Mucosa of descending colon (tissue), 3 donors: ENCODE measurements at regions not wholly inside any gene's neighbourhood (a gene's known extent, or its start where the extent isn't known, plus 50 kb on each side); places are given as distances from the start of the nearest gene placed in this dataset.

Experiments used
- ATAC-seq: fragments of 200-7000 bp; cut with Tn5 transposase; one replicate; pipeline ENCODE4 v1.9.1; 2020; ENCODE audit warnings: mild to moderate bottlenecking, moderate library complexity
- DNase-seq, 3 donors: peaks; one replicate each; pipeline ENCODE4 v3.0.0-alpha.2; 2020
- H3K36me3 ChIP-seq: fragments of 200-600 bp; one replicate; pipeline ENCODE4 v1.8.0; 2021; ENCODE audit warnings: low read depth, mild to moderate bottlenecking
- H3K4me1 ChIP-seq: fragments of 200-600 bp; one replicate; pipeline ENCODE4 v1.8.0; 2021; ENCODE audit warnings: low read depth, mild to moderate bottlenecking
- H3K4me3 ChIP-seq: fragments of 200-600 bp; one replicate; pipeline ENCODE4 v1.8.0; 2021; ENCODE audit warnings: mild to moderate bottlenecking
- H3K9me3 ChIP-seq: fragments of 200-600 bp; one replicate; pipeline ENCODE4 v1.8.0; 2021; ENCODE audit warnings: mild to moderate bottlenecking
- CTCF ChIP-seq: fragments of 200-600 bp; IDR thresholded peaks from one replicate; pipeline ENCODE4 v1.8.0; 2022; ENCODE audit warnings: antibody characterized with exemption, mild to moderate bottlenecking
- intact Hi-C, 2 donors: fragments of 100-400 bp; cut with DNase I in 1 of 2; cut with micrococcal nuclease in 1 of 2; formaldehyde crosslinking; loops; one replicate each; pipeline versions ENCODE4 v1.11.0 to v1.11.1; 2022; cut with DNase I, micrococcal nuclease
- donor health status: DM: no; HTN: no; CAD: no; lungs with moderate emphysema.
- donor health status: DM: no; HTN: no; CAD: no.
- donor health status: DM: no; HTN: yes; CAD: no.

GRCh38 chr7:94333810-94334209, 60.9 kb upstream of the COL1A2 start:
- TF ChIP-seq CTCF = no peak
- ATAC-seq (no peak), DNase-seq (no peak)
- no peak overlapping the region for H3K4me3 ChIP-seq
- H3K9me3 ChIP-seq = no peaks in the 10 kb centered on the region
- intact Hi-C loops = loop anchor here in 1 of 2 donors (10.0 kb wide), 1 partner anchor 521 kb away; no protein-coding TSS in a partner anchor
- H3K36me3 ChIP-seq = no peaks in the 10 kb centered on the region
- no peaks in the 10 kb centered on the region for H3K4me1 ChIP-seq

- Histone ChIP-seq H3K9me3 (no peaks in the 10 kb centered on the region), H3K4me1 (no peaks in the 10 kb centered on the region), H3K4me3 (no peak overlapping the region), H3K36me3 (no peaks in the 10 kb centered on the region)
- DNase-seq (no peak), ATAC-seq (no peak)
- no peak for TF ChIP-seq CTCF
- intact Hi-C loops = loop anchor here in 1 of 2 donors (10.0 kb wide), 1 partner anchor 519 kb away; no protein-coding TSS in a partner anchor
Observed at GRCh38 chr7:94335586-94335985, 59.1 kb upstream of the COL1A2 start.

- intact Hi-C loops = loop anchor here in 1 of 2 donors (10.0 kb wide), 1 partner anchor 519 kb away; no protein-coding TSS in a partner anchor
- Histone ChIP-seq H3K36me3 (no peaks in the 10 kb centered on the region), H3K4me1 (no peaks in the 10 kb centered on the region), H3K4me3 (no peak overlapping the region), H3K9me3 (no peaks in the 10 kb centered on the region)
- no peak for DNase-seq
- no peak for TF ChIP-seq CTCF
- ATAC-seq = no peak
Observed at GRCh38 chr7:94336009-94336408, 58.7 kb upstream of the COL1A2 start.

GRCh38 chr7:94338921-94339371, 55.7 kb upstream of the COL1A2 start:
- Histone ChIP-seq H3K9me3 (no peaks in the 10 kb centered on the region), H3K4me1 (no peaks in the 10 kb centered on the region), H3K4me3 (no peak overlapping the region), H3K36me3 (no peaks in the 10 kb centered on the region)
- DNase-seq = no peak
- intact Hi-C loops = loop anchor here in 1 of 2 donors (10.0 kb wide), 1 partner anchor 516 kb away; no protein-coding TSS in a partner anchor
- no peak for ATAC-seq
- TF ChIP-seq CTCF = no peak

- Histone ChIP-seq H3K4me1 (no peaks in the 10 kb centered on the region), H3K4me3 (no peak overlapping the region), H3K36me3 (no peaks in the 10 kb centered on the region), H3K9me3 (no peaks in the 10 kb centered on the region)
- intact Hi-C loops = no loop called here
- TF ChIP-seq CTCF = no peak
- ATAC-seq (no peak), DNase-seq (no peak)
Observed at GRCh38 chr7:94344826-94345225, 49.9 kb upstream of the COL1A2 start.
